HL-60 (cell line): ENCODE measurements at regions not wholly inside any gene's neighbourhood (a gene's known extent, or its start where the extent isn't known, plus 50 kb on each side); places are given as distances from the start of the nearest gene placed in this dataset.
A peak's percentile ranks its signal among the peaks of the same experiment; 100 is the strongest.

ENCODE experiments used
- DNase-seq, 2 experiments: peaks; one replicate each; pipeline ENCODE4 v3.0.0-alpha.2; 2010 to 2020; ENCODE audit warnings: low read depth in 1 of 2, low spot score in 1 of 2
- H3K27ac ChIP-seq: fragments of 250-450 bp; sonication (Bioruptor Pico); replicated peaks from 2 replicates; pipeline ENCODE4 v1.5.1; 2020; ENCODE audit warnings: mild to moderate bottlenecking, moderate library complexity
- H3K27me3 ChIP-seq: fragments of 250-450 bp; sonication (Bioruptor Pico); 2 replicates; pipeline ENCODE4 v1.5.1; 2021; ENCODE audit warnings: mild to moderate bottlenecking, moderate library complexity; ENCODE audit not compliant: insufficient read depth, poor library complexity, severe bottlenecking
- H3K4me3 ChIP-seq: replicated peaks from 2 replicates; pipeline ENCODE4 v1.5.1; 2011; ENCODE audit warnings: mild to moderate bottlenecking, control low read depth, low read length; ENCODE audit not compliant: insufficient read depth
- GABPA ChIP-seq: IDR thresholded peaks from 2 replicates; pipeline ENCODE4 v1.6.1; 2012; ENCODE audit warnings: low read depth
- POLR2AphosphoS5 ChIP-seq: IDR thresholded peaks from 2 replicates; pipeline ENCODE4 v1.6.1; 2012; ENCODE audit warnings: low read depth
- SPI1 ChIP-seq: IDR thresholded peaks from 2 replicates; pipeline ENCODE4 v1.6.1; 2012; ENCODE audit warnings: low read depth, mild to moderate bottlenecking, borderline replicate concordance
- TF ChIP-seq, protein P1 (sequence below): IDR thresholded peaks from one replicate; pipeline ENCODE4 v1.5.1; 2011; ENCODE audit warnings: low read length, control low read depth, inconsistent platforms; ENCODE audit not compliant: insufficient read depth
- TF ChIP-seq, protein P2 (sequence below): IDR thresholded peaks from 2 replicates; pipeline ENCODE4 v1.6.1; 2012; ENCODE audit warnings: low read depth; ENCODE audit not compliant: insufficient replicate concordance

DNA sequence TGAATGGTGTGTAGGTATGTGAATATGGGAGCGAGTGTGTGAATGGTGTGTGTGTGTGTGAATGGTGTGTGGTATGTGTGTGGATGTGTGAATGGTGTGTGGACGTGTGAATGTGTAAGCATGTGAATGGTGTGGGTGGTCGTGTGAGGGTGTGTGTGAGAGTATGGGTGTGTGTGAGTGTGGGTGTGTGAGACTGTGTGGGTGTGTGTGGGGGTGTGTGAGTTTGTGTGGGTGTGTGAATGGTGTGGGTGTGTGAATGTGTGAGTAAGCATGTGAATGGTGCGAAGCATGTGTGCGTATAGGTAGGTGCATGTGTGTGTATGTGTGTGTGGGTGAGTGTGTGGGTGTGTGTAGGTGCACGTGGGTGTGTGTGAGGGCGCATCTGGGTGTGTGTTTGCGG is 160.7 kb upstream of the COBL start:
- DNase-seq, result no peak
- no peaks in the 10 kb centered on the region for H3K27me3 ChIP-seq
- H3K4me3 ChIP-seq, result no peak overlapping the region
- H3K27ac ChIP-seq, result no peak overlapping the region
- TF ChIP-seq, protein P1, sequence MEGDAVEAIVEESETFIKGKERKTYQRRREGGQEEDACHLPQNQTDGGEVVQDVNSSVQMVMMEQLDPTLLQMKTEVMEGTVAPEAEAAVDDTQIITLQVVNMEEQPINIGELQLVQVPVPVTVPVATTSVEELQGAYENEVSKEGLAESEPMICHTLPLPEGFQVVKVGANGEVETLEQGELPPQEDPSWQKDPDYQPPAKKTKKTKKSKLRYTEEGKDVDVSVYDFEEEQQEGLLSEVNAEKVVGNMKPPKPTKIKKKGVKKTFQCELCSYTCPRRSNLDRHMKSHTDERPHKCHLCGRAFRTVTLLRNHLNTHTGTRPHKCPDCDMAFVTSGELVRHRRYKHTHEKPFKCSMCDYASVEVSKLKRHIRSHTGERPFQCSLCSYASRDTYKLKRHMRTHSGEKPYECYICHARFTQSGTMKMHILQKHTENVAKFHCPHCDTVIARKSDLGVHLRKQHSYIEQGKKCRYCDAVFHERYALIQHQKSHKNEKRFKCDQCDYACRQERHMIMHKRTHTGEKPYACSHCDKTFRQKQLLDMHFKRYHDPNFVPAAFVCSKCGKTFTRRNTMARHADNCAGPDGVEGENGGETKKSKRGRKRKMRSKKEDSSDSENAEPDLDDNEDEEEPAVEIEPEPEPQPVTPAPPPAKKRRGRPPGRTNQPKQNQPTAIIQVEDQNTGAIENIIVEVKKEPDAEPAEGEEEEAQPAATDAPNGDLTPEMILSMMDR, result no peak
- no peak for TF ChIP-seq POLR2AphosphoS5

DNA sequence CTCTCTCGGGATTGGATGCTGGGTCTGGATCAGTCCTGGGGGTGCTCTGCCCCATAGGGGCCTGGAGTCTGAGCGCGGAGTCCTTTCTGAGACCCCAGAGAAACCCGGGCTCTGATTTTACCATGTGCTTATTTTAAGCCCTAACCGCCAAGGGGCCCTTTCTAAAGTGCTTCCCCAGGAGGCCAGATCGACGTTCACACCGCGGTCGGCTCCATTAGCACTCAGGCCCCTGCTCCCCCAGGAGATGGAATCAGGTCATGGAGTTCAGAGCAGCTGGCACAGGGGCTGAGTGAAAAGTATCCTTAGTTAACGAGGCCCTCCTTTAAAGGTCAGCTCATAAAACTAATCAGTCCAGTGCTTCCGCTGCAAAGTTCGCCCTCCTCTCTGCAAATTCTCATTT is 159.4 kb upstream of the COBL start:
- no peak for DNase-seq
- no peak overlapping the region for H3K27ac ChIP-seq
- no peak overlapping the region for H3K4me3 ChIP-seq
- H3K27me3 ChIP-seq, result peaks cover 4% of the 10 kb centered on the region
- TF ChIP-seq, protein P2, sequence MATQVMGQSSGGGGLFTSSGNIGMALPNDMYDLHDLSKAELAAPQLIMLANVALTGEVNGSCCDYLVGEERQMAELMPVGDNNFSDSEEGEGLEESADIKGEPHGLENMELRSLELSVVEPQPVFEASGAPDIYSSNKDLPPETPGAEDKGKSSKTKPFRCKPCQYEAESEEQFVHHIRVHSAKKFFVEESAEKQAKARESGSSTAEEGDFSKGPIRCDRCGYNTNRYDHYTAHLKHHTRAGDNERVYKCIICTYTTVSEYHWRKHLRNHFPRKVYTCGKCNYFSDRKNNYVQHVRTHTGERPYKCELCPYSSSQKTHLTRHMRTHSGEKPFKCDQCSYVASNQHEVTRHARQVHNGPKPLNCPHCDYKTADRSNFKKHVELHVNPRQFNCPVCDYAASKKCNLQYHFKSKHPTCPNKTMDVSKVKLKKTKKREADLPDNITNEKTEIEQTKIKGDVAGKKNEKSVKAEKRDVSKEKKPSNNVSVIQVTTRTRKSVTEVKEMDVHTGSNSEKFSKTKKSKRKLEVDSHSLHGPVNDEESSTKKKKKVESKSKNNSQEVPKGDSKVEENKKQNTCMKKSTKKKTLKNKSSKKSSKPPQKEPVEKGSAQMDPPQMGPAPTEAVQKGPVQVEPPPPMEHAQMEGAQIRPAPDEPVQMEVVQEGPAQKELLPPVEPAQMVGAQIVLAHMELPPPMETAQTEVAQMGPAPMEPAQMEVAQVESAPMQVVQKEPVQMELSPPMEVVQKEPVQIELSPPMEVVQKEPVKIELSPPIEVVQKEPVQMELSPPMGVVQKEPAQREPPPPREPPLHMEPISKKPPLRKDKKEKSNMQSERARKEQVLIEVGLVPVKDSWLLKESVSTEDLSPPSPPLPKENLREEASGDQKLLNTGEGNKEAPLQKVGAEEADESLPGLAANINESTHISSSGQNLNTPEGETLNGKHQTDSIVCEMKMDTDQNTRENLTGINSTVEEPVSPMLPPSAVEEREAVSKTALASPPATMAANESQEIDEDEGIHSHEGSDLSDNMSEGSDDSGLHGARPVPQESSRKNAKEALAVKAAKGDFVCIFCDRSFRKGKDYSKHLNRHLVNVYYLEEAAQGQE, result no peak
- TF ChIP-seq POLR2AphosphoS5 (no peak), SPI1 (no peak), GABPA (no peak)
- TF ChIP-seq, protein P1, result no peak

DNA sequence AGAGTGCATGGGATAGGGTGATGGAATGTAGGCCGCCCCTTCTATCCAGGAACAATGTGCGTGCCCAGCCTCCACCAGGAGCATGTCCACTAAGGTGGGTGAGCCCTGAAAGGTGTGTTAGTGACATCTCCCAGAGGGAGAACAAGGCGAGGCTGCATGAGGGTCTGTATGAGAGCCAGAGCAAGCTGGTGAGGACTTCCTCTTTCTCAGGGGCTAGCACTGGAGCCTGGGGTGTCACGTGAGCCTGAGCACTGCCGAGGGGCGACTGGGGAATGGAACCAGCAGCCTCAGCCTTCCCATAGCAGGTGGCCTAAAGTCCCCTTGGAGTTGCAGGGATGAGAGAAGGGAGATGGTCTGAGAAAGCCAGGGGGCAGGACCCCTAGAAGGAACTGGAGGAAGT is 156.3 kb upstream of the COBL start:
- Histone ChIP-seq H3K27ac (no peak overlapping the region), H3K4me3 (no peak overlapping the region), H3K27me3 (peaks cover 8% of the 10 kb centered on the region)
- TF ChIP-seq, protein P2, result no peak
- TF ChIP-seq GABPA (no peak), SPI1 (peak; percentile 75)
- peak in 1 of 2 experiments; percentile 3 for DNase-seq

DNA sequence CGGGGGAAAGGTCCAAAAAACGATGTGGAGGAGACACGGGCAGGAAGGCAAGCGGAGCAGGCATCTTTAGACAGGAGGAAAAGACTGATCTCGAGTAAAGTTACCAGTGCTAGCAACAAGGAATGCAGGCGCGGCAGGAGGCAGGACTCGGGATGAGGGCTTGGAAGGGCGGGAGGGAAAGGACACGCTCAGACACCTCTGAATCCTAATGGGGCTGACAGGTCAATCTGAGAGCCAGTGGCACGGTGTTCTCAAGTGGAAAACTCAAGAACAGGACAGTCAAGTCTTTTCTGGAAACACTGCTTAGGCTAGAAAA is 155.3 kb upstream of the COBL start:
- no peak overlapping the region for H3K4me3 ChIP-seq
- peaks cover 8% of the 10 kb centered on the region for H3K27me3 ChIP-seq
- no peak overlapping the region for H3K27ac ChIP-seq
- DNase-seq, result no peak
- TF ChIP-seq, protein P2, result no peak
- TF ChIP-seq GABPA, result no peak
- TF ChIP-seq, protein P1, result no peak
- no peak for TF ChIP-seq POLR2AphosphoS5
- TF ChIP-seq SPI1, result no peak
